ENCODE measurements at regions not wholly inside any gene's neighbourhood (a gene's known extent, or its start where the extent isn't known, plus 50 kb on each side); places are given as distances from the start of the nearest gene placed in this dataset.

DNA sequence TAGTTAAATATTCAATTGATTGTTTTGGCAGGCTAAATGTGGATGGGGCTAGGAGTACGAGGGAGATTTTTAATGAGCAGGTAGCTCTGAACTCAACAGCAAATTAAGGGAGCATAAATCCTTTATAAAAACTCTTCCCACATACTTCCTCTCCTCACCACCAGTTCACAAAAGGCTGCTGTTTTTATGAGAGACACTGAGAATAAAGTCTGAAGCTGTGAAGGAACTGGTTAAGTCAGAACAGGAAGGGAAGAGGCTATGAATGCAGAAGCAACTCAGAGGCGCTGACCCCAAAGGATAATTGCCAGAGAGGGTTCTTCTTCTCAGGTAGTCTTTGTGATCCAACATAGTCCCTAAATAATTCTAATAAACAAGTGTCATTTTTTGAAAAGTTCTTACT, 406.1 kb downstream of the GPM6A start:
- TF ChIP-seq, protein P1, sequence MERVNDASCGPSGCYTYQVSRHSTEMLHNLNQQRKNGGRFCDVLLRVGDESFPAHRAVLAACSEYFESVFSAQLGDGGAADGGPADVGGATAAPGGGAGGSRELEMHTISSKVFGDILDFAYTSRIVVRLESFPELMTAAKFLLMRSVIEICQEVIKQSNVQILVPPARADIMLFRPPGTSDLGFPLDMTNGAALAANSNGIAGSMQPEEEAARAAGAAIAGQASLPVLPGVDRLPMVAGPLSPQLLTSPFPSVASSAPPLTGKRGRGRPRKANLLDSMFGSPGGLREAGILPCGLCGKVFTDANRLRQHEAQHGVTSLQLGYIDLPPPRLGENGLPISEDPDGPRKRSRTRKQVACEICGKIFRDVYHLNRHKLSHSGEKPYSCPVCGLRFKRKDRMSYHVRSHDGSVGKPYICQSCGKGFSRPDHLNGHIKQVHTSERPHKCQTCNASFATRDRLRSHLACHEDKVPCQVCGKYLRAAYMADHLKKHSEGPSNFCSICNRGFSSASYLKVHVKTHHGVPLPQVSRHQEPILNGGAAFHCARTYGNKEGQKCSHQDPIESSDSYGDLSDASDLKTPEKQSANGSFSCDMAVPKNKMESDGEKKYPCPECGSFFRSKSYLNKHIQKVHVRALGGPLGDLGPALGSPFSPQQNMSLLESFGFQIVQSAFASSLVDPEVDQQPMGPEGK (CRISPR knock-in tag; IDR thresholded peaks at IDR 0.05; ENCODE audit: borderline replicate concordance): no peak
- TF ChIP-seq RARB (CRISPR knock-in tag; IDR thresholded peaks at IDR 0.05) (no peak), SNAI2 (CRISPR knock-in tag; IDR thresholded peaks at IDR 0.05) (no peak), TOX (CRISPR knock-in tag; IDR thresholded peaks at IDR 0.05; ENCODE audit: borderline replicate concordance) (no peak), ARNTL (CRISPR knock-in tag; IDR thresholded peaks at IDR 0.05; ENCODE audit: borderline replicate concordance, low read depth) (no peak), ZNF70 (CRISPR knock-in tag; IDR thresholded peaks at IDR 0.05) (no peak), ZFP30 (CRISPR knock-in tag; IDR thresholded peaks at IDR 0.05) (no peak), ZNF8 (CRISPR knock-in tag; IDR thresholded peaks at IDR 0.05) (no peak), BACH2 (CRISPR knock-in tag; IDR thresholded peaks at IDR 0.05; ENCODE audit: borderline replicate concordance) (no peak), PPARA (CRISPR knock-in tag; IDR thresholded peaks at IDR 0.05; ENCODE audit: borderline replicate concordance) (no peak), ISL1 (CRISPR knock-in tag; IDR thresholded peaks at IDR 0.05) (no peak), ZFP3 (CRISPR knock-in tag; IDR thresholded peaks at IDR 0.05) (no peak), GLIS3 (CRISPR knock-in tag; IDR thresholded peaks at IDR 0.05) (no peak)
- TF ChIP-seq, protein P2, sequence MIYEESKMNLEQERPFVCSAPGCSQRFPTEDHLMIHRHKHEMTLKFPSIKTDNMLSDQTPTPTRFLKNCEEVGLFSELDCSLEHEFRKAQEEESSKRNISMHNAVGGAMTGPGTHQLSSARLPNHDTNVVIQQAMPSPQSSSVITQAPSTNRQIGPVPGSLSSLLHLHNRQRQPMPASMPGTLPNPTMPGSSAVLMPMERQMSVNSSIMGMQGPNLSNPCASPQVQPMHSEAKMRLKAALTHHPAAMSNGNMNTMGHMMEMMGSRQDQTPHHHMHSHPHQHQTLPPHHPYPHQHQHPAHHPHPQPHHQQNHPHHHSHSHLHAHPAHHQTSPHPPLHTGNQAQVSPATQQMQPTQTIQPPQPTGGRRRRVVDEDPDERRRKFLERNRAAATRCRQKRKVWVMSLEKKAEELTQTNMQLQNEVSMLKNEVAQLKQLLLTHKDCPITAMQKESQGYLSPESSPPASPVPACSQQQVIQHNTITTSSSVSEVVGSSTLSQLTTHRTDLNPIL (CRISPR knock-in tag; IDR thresholded peaks at IDR 0.05; ENCODE audit: low read depth): no peak
